Endometrial microvascular endothelial cells (primary cell): ENCODE measurements at regions not wholly inside any gene's neighbourhood (a gene's known extent, or its start where the extent isn't known, plus 50 kb on each side); places are given as distances from the start of the nearest gene placed in this dataset.
"Not testable (repeated sequence)": the region's sequence is repeated elsewhere in the genome, so short reads cannot be mapped to it uniquely, and the experiment has no call there.

Source experiments
- in situ Hi-C: cut with HindIII; loops from 2 replicates; pipeline ENCODE4 v1.10.0; 2017; ENCODE audit warnings: low sequenced_read_pairs, low pct_unique_long_range_greater_than_20kb; ENCODE audit errors: inconsistent ontology term

DNA sequence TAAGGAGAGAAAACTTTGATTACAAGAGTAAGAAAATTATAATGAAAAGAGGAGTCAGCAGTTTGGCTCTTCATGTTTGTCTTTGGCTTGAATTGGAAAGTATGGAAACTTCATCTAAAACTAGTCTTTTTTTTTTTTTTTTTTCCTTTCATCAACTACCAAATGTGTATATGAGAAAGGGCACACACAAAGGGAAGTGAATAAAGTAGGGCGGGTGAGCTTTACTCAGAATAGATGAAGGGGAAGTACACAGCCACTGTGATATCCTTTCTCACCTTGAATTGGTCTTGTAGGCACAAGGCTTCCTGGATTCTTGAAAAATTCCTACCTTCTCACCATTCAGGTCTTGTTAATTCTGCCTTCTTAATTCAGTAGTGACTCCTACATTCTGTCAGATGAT lies 652.3 kb upstream of the KCNMB2 start:
- in situ Hi-C loops = no loop called here

- in situ Hi-C loops = no loop called here
Measured at GRCh38 chr3:177885063-177885462, 651.2 kb upstream of the KCNMB2 start.

GRCh38 chr3:177886501-177886900 lies 649.7 kb upstream of the KCNMB2 start:
- in situ Hi-C loops = no loop called here

DNA sequence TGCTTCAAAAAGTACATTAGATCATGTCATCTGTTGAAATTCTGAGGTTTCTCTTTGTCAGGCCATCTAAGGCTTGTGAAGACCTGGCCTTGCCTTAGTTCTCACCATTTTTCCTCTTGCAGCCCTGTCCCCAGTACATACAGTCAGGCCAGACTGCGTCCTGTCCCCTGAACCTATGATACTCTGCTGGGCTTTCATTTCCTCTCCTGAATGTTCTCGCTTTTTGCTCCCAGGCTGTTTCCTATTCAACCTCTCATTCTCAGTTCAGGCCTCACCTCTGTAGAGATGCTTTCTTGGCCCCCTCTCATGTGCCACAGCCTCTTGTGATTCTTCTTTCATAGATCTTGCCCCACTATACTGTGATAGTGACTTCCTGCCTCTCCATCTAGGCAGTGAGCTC lies 648.8 kb upstream of the KCNMB2 start:
- in situ Hi-C loops = no loop called here

DNA sequence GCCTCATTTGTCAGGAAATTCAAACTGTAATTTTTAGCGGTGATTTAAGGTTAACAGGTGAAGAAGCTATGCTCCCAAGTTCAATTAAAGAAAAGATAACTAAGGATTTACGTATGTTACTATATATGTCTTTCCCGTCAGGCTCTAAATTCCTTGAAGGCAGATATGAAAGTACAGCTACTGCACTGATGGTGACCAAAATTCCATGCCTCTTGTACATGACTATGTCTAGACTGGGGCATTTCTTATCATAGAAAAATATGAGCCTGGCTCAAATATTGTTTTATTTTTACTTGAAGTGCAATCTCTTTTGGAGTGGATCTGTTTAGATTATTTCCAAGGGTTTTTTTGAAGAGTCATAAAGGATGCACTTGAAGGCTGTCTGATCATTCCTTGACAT lies 647.1 kb upstream of the KCNMB2 start:
- in situ Hi-C loops = no loop called here

DNA sequence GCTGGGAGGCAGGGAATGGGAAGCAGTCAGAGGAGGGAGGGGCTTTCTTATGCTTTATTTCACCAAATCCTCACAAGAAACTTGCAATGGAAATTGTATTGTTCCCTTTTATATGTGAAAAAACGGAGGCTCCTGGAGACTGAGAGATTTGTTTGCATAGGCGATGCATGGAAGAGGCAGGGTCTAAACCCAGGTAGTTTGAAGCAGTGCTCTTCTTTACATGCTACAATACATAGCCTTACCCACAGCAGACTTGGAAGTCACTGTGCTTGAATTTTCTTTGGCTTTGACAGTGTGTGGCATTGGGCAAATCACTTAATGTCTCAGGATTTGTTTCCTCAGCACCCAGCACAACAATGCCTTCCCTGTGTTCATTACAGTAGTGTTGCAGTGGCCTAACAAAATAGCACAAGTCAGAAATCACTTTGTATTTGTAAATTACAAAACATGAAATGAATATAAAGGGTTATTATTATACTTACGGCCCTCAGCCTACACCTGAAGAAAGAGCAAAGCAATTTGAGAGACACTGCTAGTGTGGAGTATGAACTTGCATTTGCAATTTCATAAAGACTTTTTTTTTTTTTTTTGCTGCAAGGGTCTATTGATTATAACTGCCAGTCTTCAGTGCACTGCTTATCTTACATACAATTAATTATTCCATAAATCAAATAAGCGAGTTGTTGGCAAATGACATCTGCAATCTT lies 646.4 kb upstream of the KCNMB2 start:
- in situ Hi-C loops = no loop called here

DNA sequence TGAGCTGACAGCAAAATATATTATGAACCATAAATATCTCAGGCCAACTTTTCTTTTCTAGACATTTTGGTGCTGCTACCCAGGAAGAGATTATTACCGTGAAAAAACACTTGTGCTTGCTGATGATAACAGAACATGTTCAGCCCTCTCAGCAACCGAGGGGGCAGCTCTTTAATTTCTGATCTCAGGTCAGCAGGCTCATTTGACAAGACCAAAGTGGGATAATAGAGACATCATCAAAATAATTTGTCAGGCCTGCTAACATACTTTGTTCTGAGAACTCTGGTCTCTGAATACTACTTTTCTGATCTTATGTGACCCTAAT lies 645.9 kb upstream of the KCNMB2 start:
- in situ Hi-C loops = no loop called here

DNA sequence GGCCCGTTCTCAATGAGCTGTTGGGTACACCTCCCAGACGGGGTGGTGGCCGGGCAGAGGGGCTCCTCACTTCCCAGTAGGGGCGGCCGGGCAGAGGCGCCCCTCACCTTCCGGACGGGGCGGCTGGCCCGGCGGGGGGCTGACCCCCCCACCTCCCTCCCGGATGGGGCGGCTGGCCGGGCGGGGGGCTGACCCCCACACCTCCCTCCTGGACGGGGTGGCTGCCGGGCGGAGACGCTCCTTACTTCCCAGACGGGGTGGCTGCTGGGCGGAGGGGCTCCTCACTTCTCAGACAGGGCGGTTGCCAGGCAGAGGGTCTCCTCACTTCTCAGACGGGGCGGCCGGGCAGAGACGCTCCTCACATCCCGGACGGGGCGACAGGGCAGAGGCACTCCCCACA lies 644.7 kb upstream of the KCNMB2 start:
- in situ Hi-C loops = not testable (repeated sequence)

GRCh38 chr3:177893331-177893730 lies 642.9 kb upstream of the KCNMB2 start:
- in situ Hi-C loops = no loop called here

DNA sequence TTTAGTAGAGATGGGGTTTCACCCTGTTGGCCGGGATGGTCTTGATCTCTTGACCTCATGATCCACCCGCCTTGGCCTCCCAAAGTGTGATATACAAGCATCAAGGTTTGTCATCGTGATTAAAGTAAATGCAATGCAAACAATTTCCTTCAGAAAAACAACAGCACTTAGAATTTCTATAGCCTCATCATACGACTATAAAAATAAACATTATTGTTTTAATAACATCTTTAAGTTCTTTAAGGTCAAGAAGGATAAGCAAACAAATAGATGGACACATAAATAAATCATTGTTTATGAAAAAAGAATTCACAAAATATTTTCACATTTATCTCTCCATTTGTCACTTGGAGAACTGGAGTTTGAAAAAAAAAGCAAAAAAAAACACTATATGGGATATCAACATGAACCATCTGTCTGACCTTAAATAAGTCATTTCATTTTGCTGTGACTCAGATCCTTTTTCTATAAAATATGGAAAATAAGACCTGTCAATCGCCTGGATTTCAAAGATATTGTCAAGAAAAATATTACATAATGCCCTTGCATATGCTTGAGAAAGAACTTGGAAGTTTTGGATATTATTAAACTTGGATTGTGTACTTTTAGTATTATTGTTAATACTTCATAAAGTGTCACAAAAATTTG lies 642.0 kb upstream of the KCNMB2 start:
- in situ Hi-C loops = no loop called here

GRCh38 chr3:177898185-177898584 lies 638.1 kb upstream of the KCNMB2 start:
- in situ Hi-C loops = no loop called here

DNA sequence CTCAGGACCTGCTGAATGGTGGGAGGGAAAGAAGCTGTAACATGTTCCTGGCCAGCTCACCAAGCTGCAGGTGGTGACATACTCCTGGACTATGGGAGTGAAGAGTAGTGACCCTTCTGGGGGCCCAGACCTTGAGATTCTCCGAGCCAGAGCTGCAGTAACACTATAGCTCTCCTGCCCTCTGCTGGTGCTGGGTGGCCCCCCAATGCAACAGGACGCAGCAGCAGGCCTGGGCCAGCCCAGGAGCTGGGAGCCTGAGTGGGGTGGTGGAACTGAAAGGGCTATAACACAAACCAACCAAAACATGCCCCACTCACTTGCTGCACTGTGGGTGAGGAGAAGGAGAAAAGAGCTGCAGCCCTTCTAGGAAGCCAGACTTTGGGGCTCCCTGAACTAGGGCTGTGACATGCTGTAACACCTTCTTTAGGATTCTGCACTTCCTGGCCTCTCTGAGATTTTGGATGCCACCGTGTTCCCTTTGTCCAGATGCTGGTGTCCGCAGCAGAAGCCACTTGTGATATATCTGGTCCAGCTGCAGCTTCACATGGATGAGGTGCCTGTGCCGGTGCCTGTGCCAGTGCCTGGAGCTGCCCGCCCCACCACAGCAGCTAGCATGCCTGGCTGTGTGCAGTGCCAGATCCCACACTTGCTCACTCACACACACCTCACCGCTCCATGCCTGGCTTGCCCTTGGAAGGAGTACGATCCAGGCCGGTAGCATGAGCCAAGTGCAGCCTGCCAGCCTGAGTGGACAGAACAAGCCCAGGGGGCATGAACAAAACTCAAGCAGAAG lies 636.8 kb upstream of the KCNMB2 start:
- in situ Hi-C loops = no loop called here

GRCh38 chr3:177902876-177903275 lies 633.4 kb upstream of the KCNMB2 start:
- in situ Hi-C loops = no loop called here

GRCh38 chr3:177904621-177905020 lies 631.6 kb upstream of the KCNMB2 start:
- in situ Hi-C loops = no loop called here

GRCh38 chr3:177905173-177906125 lies 630.8 kb upstream of the KCNMB2 start:
- in situ Hi-C loops = no loop called here

DNA sequence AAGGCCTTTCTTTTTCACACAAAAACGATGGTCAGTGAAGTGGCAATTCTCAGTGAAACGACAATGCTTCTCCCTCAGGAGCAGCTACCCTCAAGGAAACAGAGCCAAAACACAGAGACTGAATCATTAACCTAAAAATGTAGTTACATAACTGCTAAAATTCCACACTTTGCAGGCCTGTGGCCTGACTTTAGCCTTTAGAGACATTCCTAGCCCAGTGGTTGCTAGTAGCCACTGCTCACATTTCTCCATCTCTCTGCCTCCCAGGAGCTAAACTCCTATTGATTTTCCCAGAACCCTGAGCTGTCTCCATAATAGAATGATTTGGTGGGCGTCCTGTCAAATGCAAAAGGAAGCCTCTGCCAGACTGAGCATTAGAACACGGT lies 630.1 kb upstream of the KCNMB2 start:
- in situ Hi-C loops = no loop called here

DNA sequence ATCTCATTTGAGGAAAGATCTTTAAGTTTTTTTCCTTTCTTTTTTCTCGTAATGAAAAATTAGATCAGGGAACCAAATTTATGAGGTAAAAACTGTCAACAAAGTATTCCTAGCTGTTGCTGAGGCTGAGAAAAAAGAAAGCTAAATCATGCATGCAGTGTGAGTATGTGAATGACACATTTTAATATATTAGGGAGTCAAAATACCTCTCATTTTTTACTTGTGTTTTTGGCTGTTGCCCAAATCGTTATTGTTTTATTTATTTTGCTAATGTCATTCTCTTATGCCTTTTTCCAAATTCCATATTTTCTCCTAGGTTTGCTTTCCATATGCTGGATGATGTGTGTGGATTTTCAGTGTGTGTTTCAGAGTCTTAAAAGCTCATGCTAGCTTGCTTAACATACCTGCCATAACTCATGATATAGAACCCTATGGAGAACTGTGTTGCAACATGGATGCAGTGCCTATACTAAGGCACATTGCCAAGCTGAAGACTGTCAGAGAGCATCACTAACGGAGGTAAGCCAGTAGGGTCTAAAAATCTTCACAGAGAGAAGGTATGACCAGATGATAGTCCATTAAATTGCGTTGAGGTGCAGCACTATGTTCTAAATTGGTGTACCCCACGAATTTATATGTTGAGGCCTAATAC lies 629.5 kb upstream of the KCNMB2 start:
- in situ Hi-C loops = no loop called here

DNA sequence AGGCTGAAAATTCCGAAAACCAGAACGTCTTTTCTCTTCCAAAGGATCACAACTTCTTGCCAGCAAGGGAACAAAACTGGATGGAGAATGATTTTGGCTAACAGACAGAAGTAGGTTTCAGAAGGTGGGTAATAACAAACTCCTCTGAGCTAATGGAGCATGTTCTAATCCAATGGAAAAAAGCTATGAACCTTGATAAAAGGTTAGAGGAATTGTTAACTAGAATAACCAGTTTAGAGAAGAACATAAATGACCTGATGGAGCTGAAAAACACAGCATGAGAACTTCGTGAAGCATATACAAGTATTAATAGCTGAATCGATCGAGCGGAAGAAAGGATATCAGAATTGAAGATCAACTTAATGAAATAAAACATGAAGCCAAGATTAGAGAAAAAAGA lies 626.7 kb upstream of the KCNMB2 start:
- in situ Hi-C loops = not testable (repeated sequence)

DNA sequence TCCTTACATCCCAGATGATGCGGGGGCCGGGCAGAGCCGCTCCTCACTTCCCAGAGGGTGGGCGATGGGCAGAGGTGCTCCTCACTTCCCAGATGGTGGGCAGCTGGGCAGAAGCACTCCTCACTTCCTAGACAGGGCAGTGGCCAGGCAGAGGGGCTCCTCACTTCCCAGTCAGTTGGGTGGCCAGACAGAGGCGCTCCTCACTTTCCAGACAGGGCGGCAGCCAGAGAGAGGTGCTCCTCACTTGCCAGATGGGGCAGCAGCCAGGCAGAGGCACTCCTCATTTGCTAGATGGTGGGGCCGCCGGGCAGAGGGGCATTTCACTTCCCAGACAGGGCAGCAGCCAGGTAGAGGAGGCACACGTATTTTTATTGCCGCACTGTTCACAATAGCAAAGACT lies 622.0 kb upstream of the KCNMB2 start:
- in situ Hi-C loops = no loop called here
